Right lobe of liver (tissue), 4 donors: ENCODE measurements at regions not wholly inside any gene's neighbourhood (a gene's known extent, or its start where the extent isn't known, plus 50 kb on each side); places are given as distances from the start of the nearest gene placed in this dataset.

Experiments
- POLR2A ChIP-seq: fragments of 450-650 bp; IDR thresholded peaks from one replicate; pipeline ENCODE4 v1.6.1; 2017; ENCODE audit warnings: antibody characterized with exemption, mild to moderate bottlenecking
- TF ChIP-seq, protein P1 (sequence below), 4 donors: fragments of 200-600 bp in 3 of 4; fragments of 450-650 bp in 1 of 4; IDR thresholded peaks; one replicate each; pipeline versions ENCODE4 v1.5.1 to v1.8.0; 2016 to 2022; ENCODE audit warnings: antibody characterized with exemption in 4 of 4, mild to moderate bottlenecking in 2 of 4
- donor health status: DM: no; HTN: no; CAD: no.
- donor health status: DM: no; HTN: no; CAD: no.
- donor health status: DM: no; HTN: yes; CAD: no.

DNA sequence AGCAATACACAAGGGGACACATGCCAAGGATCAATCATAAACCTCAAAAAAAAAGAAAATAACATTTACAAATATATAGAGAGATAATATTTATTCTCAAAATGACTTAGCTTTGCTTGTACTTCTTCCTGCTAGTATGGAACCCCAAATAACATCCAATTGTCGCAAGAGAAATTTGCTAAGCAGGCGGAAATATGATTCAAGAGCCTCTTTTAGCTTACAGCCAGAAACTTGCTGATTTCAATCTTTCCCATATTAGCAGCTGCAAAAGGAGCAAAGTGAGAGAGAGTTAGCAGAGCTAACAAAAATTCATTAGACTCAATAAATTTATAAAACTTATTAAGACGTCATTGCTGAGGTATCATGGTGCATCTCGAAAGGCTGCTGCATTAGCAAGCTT, 294.9 kb downstream of the FSIP2 start:
- TF ChIP-seq, protein P1, sequence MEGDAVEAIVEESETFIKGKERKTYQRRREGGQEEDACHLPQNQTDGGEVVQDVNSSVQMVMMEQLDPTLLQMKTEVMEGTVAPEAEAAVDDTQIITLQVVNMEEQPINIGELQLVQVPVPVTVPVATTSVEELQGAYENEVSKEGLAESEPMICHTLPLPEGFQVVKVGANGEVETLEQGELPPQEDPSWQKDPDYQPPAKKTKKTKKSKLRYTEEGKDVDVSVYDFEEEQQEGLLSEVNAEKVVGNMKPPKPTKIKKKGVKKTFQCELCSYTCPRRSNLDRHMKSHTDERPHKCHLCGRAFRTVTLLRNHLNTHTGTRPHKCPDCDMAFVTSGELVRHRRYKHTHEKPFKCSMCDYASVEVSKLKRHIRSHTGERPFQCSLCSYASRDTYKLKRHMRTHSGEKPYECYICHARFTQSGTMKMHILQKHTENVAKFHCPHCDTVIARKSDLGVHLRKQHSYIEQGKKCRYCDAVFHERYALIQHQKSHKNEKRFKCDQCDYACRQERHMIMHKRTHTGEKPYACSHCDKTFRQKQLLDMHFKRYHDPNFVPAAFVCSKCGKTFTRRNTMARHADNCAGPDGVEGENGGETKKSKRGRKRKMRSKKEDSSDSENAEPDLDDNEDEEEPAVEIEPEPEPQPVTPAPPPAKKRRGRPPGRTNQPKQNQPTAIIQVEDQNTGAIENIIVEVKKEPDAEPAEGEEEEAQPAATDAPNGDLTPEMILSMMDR (IDR thresholded peaks at IDR 0.05) = no peak
- no peak for TF ChIP-seq POLR2A
